ENCODE measurements at regions not wholly inside any gene's neighbourhood (a gene's known extent, or its start where the extent isn't known, plus 50 kb on each side); places are given as distances from the start of the nearest gene placed in this dataset.

GRCh38 chr19:29364224-29364726, 151.3 kb upstream of the UQCRFS1 start:
- H3K27ac ChIP-seq = no peak overlapping the region

GRCh38 chr19:29364999-29365398, 152.0 kb upstream of the UQCRFS1 start:
- H3K27ac ChIP-seq = no peak overlapping the region
- no peak for TF ChIP-seq ZFX (IDR thresholded peaks at IDR 0.05; ENCODE audit: borderline replicate concordance)
- TF ChIP-seq CTCF (IDR thresholded peaks at IDR 0.05) = no peak

More at GRCh38 chr19:29364224-29364726, 151.3 kb upstream of the UQCRFS1 start:
- TF ChIP-seq ZFX (IDR thresholded peaks at IDR 0.05; ENCODE audit: borderline replicate concordance) (no peak), CTCF (IDR thresholded peaks at IDR 0.05) (no peak)

- TF ChIP-seq CTCF (IDR thresholded peaks at IDR 0.05) (no peak), ZFX (IDR thresholded peaks at IDR 0.05; ENCODE audit: borderline replicate concordance) (no peak)
- H3K27ac ChIP-seq = no peak overlapping the region
Observed at GRCh38 chr19:29365836-29366417, 153.0 kb upstream of the UQCRFS1 start.

- H3K27ac ChIP-seq = no peak overlapping the region
- no peak for TF ChIP-seq ZFX (IDR thresholded peaks at IDR 0.05; ENCODE audit: borderline replicate concordance)
Observed at GRCh38 chr19:29366757-29367156, 153.8 kb upstream of the UQCRFS1 start.

- H3K27ac ChIP-seq = no peak overlapping the region
Observed at GRCh38 chr19:29367791-29368222, 154.9 kb upstream of the UQCRFS1 start.

GRCh38 chr19:29370276-29370675, 155.5 kb upstream of the VSTM2B start:
- H3K27ac ChIP-seq = no peak overlapping the region
- TF ChIP-seq ZFX (IDR thresholded peaks at IDR 0.05; ENCODE audit: borderline replicate concordance) (no peak), CTCF (IDR thresholded peaks at IDR 0.05) (no peak)

More at GRCh38 chr19:29367791-29368222, 154.9 kb upstream of the UQCRFS1 start:
- TF ChIP-seq ZFX (IDR thresholded peaks at IDR 0.05; ENCODE audit: borderline replicate concordance) = no peak
- TF ChIP-seq CTCF (IDR thresholded peaks at IDR 0.05) = no peak

GRCh38 chr19:29371251-29372090, 154.3 kb upstream of the VSTM2B start:
- TF ChIP-seq CTCF (IDR thresholded peaks at IDR 0.05) = no peak
- TF ChIP-seq ZFX (IDR thresholded peaks at IDR 0.05; ENCODE audit: borderline replicate concordance) = no peak
- H3K27ac ChIP-seq = no peak overlapping the region

Measured in 22Rv1 (cell line).